Lung (tissue), 11 donors: ENCODE measurements at regions not wholly inside any gene's neighbourhood (a gene's known extent, or its start where the extent isn't known, plus 50 kb on each side); places are given as distances from the start of the nearest gene placed in this dataset.

Experiments used
- ATAC-seq: fragments of 200-7000 bp; cut with Tn5 transposase; one replicate; pipeline ENCODE4 v1.9.1; 2020; ENCODE audit warnings: moderate number of reproducible peaks; ENCODE audit not compliant: insufficient read depth, low FRiP score
- DNase-seq, 3 donors: peaks; one replicate each; pipeline ENCODE4 v3.0.0-alpha.2; 2013 to 2017
- H3K27ac ChIP-seq, 2 donors: one replicate each; pipeline ENCODE4 v1.5.1; 2013; ENCODE audit warnings: mild to moderate bottlenecking in 2 of 2, moderate library complexity in 2 of 2, control low read depth in 1 of 2, inconsistent platforms in 1 of 2, low read depth in 1 of 2, low read length in 1 of 2
- H3K27me3 ChIP-seq, 3 donors: one replicate each; pipeline ENCODE4 v1.5.1; 2013; ENCODE audit warnings: low read length in 2 of 3; ENCODE audit not compliant: control insufficient read depth in 3 of 3, insufficient read depth in 3 of 3
- H3K36me3 ChIP-seq, 4 donors: one replicate each; pipeline ENCODE4 v1.5.1; 2013; ENCODE audit warnings: low read length in 4 of 4, mild to moderate bottlenecking in 1 of 4, moderate library complexity in 1 of 4; ENCODE audit not compliant: control insufficient read depth in 4 of 4, insufficient read depth in 4 of 4
- H3K4me1 ChIP-seq, 5 donors: one replicate each; pipeline ENCODE4 v1.5.1; 2013; ENCODE audit warnings: low read length in 5 of 5, mild to moderate bottlenecking in 2 of 5, moderate library complexity in 1 of 5; ENCODE audit not compliant: control insufficient read depth in 5 of 5, insufficient read depth in 5 of 5
- H3K4me3 ChIP-seq: one replicate; pipeline ENCODE4 v1.5.1; 2013; ENCODE audit warnings: mild to moderate bottlenecking, control low read depth, moderate library complexity
- H3K9ac ChIP-seq, 2 donors: one replicate each; pipeline ENCODE4 v1.5.1; 2013; ENCODE audit warnings: low read length in 2 of 2, control low read depth in 1 of 2; ENCODE audit not compliant: insufficient read depth in 1 of 2
- H3K9me3 ChIP-seq, 4 donors: one replicate each; pipeline ENCODE4 v1.5.1; 2013; ENCODE audit warnings: low read length in 3 of 4, mild to moderate bottlenecking in 1 of 4, moderate library complexity in 1 of 4; ENCODE audit not compliant: control insufficient read depth in 4 of 4, insufficient read depth in 3 of 4
- CTCF ChIP-seq: IDR thresholded peaks from 2 replicates; pipeline ENCODE4 v1.5.1; 2012; ENCODE audit warnings: mild to moderate bottlenecking; ENCODE audit errors: control extremely low read depth, extremely low read depth
- WGBS, 2 donors: extraction: QIAGEN DNeasy Blood & Tissue Kit; methylation state at CpG; one replicate each; pipeline ENCODE4 v1.1.7; 2013; 5-methylcytosine and 5-hydroxymethylcytosine counted together
- donor health status: control.
- donor health status: control.
- donor health status: Bipolar disorder and iron deficiency.
- donor health status: healthy.
- donor health status: DM: yes; HTN: yes; CAD: no.

GRCh38 chr7:19364950-19365349, 219.7 kb upstream of the FERD3L start:
- WGBS, 2 donors, result 60 to 71% methylated on average over 4 of the region's 4 CpGs
- no peak for ATAC-seq
- no peak overlapping the region for H3K9ac ChIP-seq
- peaks cover 0 to 2% (median 0%) of the 10 kb centered on the region in 3 donors for H3K27me3 ChIP-seq
- no peaks in the 10 kb centered on the region for H3K36me3 ChIP-seq
- no peaks in the 10 kb centered on the region for H3K4me1 ChIP-seq
- H3K4me3 ChIP-seq, result no peak overlapping the region
- no peak for DNase-seq
- no peaks in the 10 kb centered on the region for H3K9me3 ChIP-seq
- TF ChIP-seq CTCF, result no peak
- H3K27ac ChIP-seq, result no peak overlapping the region

- H3K36me3 ChIP-seq, result no peaks in the 10 kb centered on the region
- no peaks in the 10 kb centered on the region for H3K4me1 ChIP-seq
- 91 to 95% methylated on average over 2 of the region's 2 CpGs for WGBS, 2 donors
- no peak overlapping the region for H3K27ac ChIP-seq
- H3K4me3 ChIP-seq, result no peak overlapping the region
- ATAC-seq (no peak), DNase-seq (no peak)
- H3K27me3 ChIP-seq, result peaks cover 0 to 2% (median 0%) of the 10 kb centered on the region in 3 donors
- no peaks in the 10 kb centered on the region for H3K9me3 ChIP-seq
- TF ChIP-seq CTCF, result no peak
- H3K9ac ChIP-seq, result no peak overlapping the region
Measured at GRCh38 chr7:19362099-19362498, 216.9 kb upstream of the FERD3L start.

GRCh38 chr7:19353180-19353579, 208.0 kb upstream of the FERD3L start:
- DNase-seq (no peak), ATAC-seq (no peak)
- Histone ChIP-seq H3K4me1 (no peaks in the 10 kb centered on the region), H3K4me3 (no peak overlapping the region), H3K27ac (no peak overlapping the region), H3K9me3 (peaks cover 0 to 1% (median 0%) of the 10 kb centered on the region in 4 donors), H3K27me3 (no peaks in the 10 kb centered on the region), H3K36me3 (no peaks in the 10 kb centered on the region), H3K9ac (no peak overlapping the region)
- 88 to 92% methylated on average over 2 of the region's 2 CpGs for WGBS, 2 donors
- TF ChIP-seq CTCF, result no peak

- ATAC-seq (no peak), DNase-seq (peak in 1 of 3 donors; percentile 21)
- Histone ChIP-seq H3K4me1 (no peaks in the 10 kb centered on the region), H3K27me3 (no peaks in the 10 kb centered on the region), H3K36me3 (no peaks in the 10 kb centered on the region), H3K9ac (no peak overlapping the region), H3K4me3 (no peak overlapping the region), H3K27ac (no peak overlapping the region), H3K9me3 (peaks cover 0 to 1% (median 0%) of the 10 kb centered on the region in 4 donors)
- WGBS, 2 donors, result 35 to 53% methylated on average over 1 of the region's 1 CpG
- TF ChIP-seq CTCF, result no peak
Measured at GRCh38 chr7:19352305-19352695, 207.1 kb upstream of the FERD3L start.
